ENCODE measurements at regions not wholly inside any gene's neighbourhood (a gene's known extent, or its start where the extent isn't known, plus 50 kb on each side); places are given as distances from the start of the nearest gene placed in this dataset.
A peak's percentile ranks its signal among the peaks of the same experiment; 100 is the strongest.
"Not testable (repeated sequence)": the region's sequence is repeated elsewhere in the genome, so short reads cannot be mapped to it uniquely, and the experiment has no call there.

DNA sequence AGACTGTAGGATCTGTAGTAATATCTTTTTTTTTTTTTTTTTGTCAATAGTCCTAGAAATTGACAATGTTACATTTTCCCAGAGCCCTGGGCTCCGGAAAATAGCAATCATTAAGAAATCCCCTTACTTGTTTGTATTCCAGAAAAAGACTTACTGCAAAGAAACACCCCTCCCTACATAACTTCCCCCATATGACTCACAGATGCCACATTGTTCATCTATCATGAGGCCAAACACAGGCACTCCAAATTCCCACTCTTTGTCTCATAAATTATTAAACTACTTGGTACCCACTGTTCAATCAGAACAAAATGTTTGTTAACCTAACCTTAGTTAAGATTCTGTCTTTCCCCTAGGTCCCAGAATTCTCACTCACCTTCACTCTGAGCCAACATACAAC, 53.5 kb downstream of the TEX51 start:
- Histone ChIP-seq H3K27me3 (ENCODE audit: low read depth, low read length) (no peaks in the 10 kb centered on the region), H3K36me3 (ENCODE audit: control insufficient read depth in 1 of 2, insufficient read depth in 2 of 2, low read length in 2 of 2) (no peaks in the 10 kb centered on the region), H3K9me3 (ENCODE audit: control insufficient read depth in 1 of 2, low read length in 2 of 2) (no peaks in the 10 kb centered on the region), H3K27ac (ENCODE audit: low read length) (no peak overlapping the region), H3K4me1 (ENCODE audit: control insufficient read depth in 1 of 2, insufficient read depth in 2 of 2, low read length in 2 of 2) (no peaks in the 10 kb centered on the region), H3K4me3 (ENCODE audit: low read depth in 1 of 2, low read length in 2 of 2) (no peak overlapping the region)

DNA sequence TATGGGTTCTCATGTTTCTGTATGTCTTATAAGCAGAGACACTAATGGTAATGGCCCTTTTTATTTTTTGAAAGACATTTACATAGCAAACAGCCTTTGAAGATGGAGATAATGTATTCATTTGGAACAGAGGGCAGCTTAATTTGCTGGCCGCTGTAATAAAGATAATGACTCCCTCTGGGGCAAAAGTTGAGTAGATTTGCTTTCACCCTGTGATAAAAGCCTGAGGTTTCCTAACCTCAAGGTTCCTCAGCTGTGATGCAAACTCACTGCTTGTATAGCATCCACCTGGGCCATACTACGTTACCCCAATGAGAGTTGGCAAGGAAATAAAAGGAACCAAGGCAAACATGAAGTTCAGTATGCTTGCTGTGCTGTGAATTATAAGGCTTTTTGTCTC, 54.8 kb downstream of the TEX51 start:
- no peaks in the 10 kb centered on the region for H3K36me3 ChIP-seq (ENCODE audit: control insufficient read depth in 1 of 2, insufficient read depth in 2 of 2, low read length in 2 of 2)
- H3K9me3 ChIP-seq (ENCODE audit: control insufficient read depth in 1 of 2, low read length in 2 of 2) = no peaks in the 10 kb centered on the region
- H3K27me3 ChIP-seq (ENCODE audit: low read depth, low read length) = no peaks in the 10 kb centered on the region
- no peak overlapping the region for H3K4me3 ChIP-seq (ENCODE audit: low read depth in 1 of 2, low read length in 2 of 2)
- no peak overlapping the region for H3K27ac ChIP-seq (ENCODE audit: low read length)
- H3K4me1 ChIP-seq (ENCODE audit: control insufficient read depth in 1 of 2, insufficient read depth in 2 of 2, low read length in 2 of 2) = no peaks in the 10 kb centered on the region

DNA sequence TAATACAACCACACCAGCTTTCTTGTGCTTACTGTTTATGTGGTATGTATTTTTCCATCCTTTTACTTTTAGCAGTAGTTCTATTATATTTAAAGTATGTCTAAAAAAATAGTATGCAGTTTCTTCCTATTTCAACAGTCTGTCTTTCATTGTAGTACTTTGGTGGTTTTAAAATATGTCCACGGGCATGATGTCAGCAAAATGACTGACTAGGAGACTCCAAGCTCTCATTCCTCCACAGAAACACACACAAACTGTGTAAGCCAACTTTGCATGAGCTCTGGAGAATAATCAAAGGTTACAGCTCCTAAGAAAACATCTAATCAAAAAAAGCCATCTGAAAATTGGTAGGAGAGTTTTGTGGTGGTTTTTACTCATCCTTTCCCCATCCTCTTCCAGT, 56.1 kb downstream of the TEX51 start:
- no peak overlapping the region for H3K27ac ChIP-seq (ENCODE audit: low read length)
- no peaks in the 10 kb centered on the region for H3K4me1 ChIP-seq (ENCODE audit: control insufficient read depth in 1 of 2, insufficient read depth in 2 of 2, low read length in 2 of 2)
- H3K4me3 ChIP-seq (ENCODE audit: low read depth in 1 of 2, low read length in 2 of 2) = no peak overlapping the region
- H3K36me3 ChIP-seq (ENCODE audit: control insufficient read depth in 1 of 2, insufficient read depth in 2 of 2, low read length in 2 of 2) = no peaks in the 10 kb centered on the region
- H3K27me3 ChIP-seq (ENCODE audit: low read depth, low read length) = no peaks in the 10 kb centered on the region
- peaks cover 0 to 2% of the 10 kb centered on the region in 2 donors for H3K9me3 ChIP-seq (ENCODE audit: control insufficient read depth in 1 of 2, low read length in 2 of 2)

DNA sequence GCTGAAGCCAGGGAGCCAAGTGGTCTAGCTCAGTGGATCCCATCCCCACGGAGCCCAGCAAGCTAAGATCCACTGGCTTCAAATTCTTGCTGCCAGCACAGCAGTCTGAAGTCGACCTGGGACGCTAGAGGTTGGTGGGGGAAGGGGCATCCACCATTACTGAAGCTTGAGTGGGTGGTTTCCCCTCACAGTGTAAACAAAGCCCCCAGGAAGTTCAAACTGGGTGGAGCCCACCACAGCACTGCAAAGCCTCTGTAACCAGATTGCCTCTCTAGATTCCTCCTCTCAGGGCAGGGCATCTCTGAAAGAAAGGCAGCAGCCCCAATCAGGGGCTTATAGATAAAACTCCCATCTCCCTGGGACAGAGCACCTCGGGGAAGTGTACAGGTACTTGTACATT, 58.1 kb downstream of the TEX51 start:
- H3K4me1 ChIP-seq (ENCODE audit: control insufficient read depth in 1 of 2, insufficient read depth in 2 of 2, low read length in 2 of 2) = not testable (repeated sequence)

DNA sequence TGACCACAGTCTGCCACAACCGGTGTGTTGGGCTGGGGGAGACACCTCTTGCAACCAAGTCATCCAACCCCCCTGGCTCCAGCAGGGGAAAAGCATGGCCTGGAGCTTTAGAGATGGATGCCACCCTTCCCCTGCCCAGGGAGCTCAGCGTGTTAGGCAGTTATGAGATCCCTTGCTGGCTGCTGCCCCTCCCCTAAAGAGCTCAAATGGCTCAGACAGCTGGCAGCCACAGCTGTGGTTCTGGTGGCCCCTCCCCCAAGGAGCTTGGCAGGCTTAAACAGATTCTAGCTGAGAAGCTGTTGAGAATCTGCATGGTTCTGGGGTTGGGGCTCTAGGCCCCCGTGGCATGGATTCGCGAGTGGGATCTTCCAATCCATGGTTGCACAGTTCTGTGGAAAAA, 64.7 kb downstream of the TEX51 start:
- H3K36me3 ChIP-seq (ENCODE audit: control insufficient read depth in 1 of 2, insufficient read depth in 2 of 2, low read length in 2 of 2) = no peaks in the 10 kb centered on the region
- H3K4me3 ChIP-seq (ENCODE audit: low read depth in 1 of 2, low read length in 2 of 2) = no peak overlapping the region
- H3K27me3 ChIP-seq (ENCODE audit: low read depth, low read length) = no peaks in the 10 kb centered on the region
- peaks cover 0 to 2% of the 10 kb centered on the region in 2 donors for H3K9me3 ChIP-seq (ENCODE audit: control insufficient read depth in 1 of 2, low read length in 2 of 2)
- H3K4me1 ChIP-seq (ENCODE audit: control insufficient read depth in 1 of 2, insufficient read depth in 2 of 2, low read length in 2 of 2) = no peaks in the 10 kb centered on the region
- H3K27ac ChIP-seq (ENCODE audit: low read length) = no peak overlapping the region

More for the DNA sequence above, 58.1 kb downstream of the TEX51 start:
- H3K27ac ChIP-seq (ENCODE audit: low read length); H3K36me3 ChIP-seq (ENCODE audit: control insufficient read depth in 1 of 2, insufficient read depth in 2 of 2, low read length in 2 of 2); H3K9me3 ChIP-seq (ENCODE audit: control insufficient read depth in 1 of 2, low read length in 2 of 2); H3K4me3 ChIP-seq (ENCODE audit: low read depth in 1 of 2, low read length in 2 of 2); H3K27me3 ChIP-seq (ENCODE audit: low read depth, low read length): not testable (repeated sequence)

DNA sequence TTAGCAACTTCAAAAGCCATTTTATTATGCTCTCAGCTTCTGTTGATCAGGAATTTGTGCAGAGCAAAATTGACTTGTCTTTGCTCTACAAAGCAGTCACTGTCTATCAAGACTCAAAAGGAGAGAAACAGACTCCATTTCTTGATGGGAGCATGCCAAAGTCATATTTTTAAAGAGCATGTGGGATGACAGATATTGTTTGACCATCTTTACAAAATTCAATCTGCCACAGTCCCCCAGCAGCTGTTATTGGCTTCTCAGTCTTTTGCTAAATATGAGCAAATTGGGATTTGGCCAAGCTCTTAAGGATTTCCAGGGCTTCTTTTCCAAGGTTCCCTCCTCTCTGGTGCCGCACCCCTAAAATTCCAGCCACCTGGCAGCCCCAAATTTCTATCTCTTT, 67.9 kb downstream of the TEX51 start:
- no peaks in the 10 kb centered on the region for H3K27me3 ChIP-seq (ENCODE audit: low read depth, low read length)
- no peaks in the 10 kb centered on the region for H3K9me3 ChIP-seq (ENCODE audit: control insufficient read depth in 1 of 2, low read length in 2 of 2)
- no peaks in the 10 kb centered on the region for H3K4me1 ChIP-seq (ENCODE audit: control insufficient read depth in 1 of 2, insufficient read depth in 2 of 2, low read length in 2 of 2)

DNA sequence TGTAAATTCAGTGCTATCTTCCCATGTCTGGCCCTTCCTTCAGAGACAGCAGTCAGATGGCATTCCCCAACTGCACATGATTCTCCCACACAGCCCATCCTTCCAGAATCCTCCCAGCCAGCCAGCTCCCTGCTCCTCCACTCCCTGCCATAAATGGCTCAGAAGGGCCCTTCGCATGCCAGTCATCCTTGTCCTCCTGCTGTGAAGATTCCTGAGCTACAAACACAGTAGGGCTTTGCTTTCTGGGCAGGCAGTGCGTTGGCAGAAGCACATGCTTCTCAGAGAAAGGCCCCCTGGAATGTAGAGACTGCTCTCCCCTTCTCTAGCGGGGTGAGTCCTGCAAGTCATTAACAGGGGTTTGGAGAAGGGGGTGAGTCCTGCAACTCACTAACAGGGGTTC, 71.9 kb downstream of the TEX51 start:
- Histone ChIP-seq H3K9me3 (ENCODE audit: control insufficient read depth in 1 of 2, low read length in 2 of 2) (no peaks in the 10 kb centered on the region), H3K27me3 (ENCODE audit: low read depth, low read length) (no peaks in the 10 kb centered on the region)

More for the DNA sequence above, 67.9 kb downstream of the TEX51 start:
- H3K36me3 ChIP-seq (ENCODE audit: control insufficient read depth in 1 of 2, insufficient read depth in 2 of 2, low read length in 2 of 2) = no peaks in the 10 kb centered on the region
- no peak overlapping the region for H3K27ac ChIP-seq (ENCODE audit: low read length)
- H3K4me3 ChIP-seq (ENCODE audit: low read depth in 1 of 2, low read length in 2 of 2) = no peak overlapping the region

DNA sequence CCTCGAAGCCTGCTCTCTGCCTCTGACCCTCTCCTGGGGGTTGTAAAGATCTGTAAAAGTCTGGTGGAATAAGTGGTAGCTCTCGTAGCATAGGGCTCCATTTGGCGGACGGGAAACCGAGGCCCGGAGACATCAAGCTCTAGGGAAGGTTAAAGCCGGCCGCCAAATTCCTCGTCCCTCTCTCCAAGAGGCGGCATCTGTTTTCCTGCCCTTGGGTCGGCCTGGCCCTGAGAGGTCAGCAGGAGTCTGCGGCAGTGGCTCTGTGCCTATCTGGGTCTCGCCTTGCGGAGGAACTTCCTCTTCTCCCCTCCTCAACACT, 72.4 kb downstream of the TEX51 start:
- Histone ChIP-seq H3K27me3 (ENCODE audit: low read depth, low read length) (no peaks in the 10 kb centered on the region), H3K27ac (ENCODE audit: low read length) (peak overlapping the region; percentile 16), H3K4me3 (ENCODE audit: low read depth in 1 of 2, low read length in 2 of 2) (peak overlapping the region in 1 of 2 donors; percentile 55)

More for the DNA sequence above, 71.9 kb downstream of the TEX51 start:
- H3K36me3 ChIP-seq (ENCODE audit: control insufficient read depth in 1 of 2, insufficient read depth in 2 of 2, low read length in 2 of 2) = no peaks in the 10 kb centered on the region
- peaks cover 0 to 5% of the 10 kb centered on the region in 2 donors for H3K4me1 ChIP-seq (ENCODE audit: control insufficient read depth in 1 of 2, insufficient read depth in 2 of 2, low read length in 2 of 2)
- no peak overlapping the region for H3K4me3 ChIP-seq (ENCODE audit: low read depth in 1 of 2, low read length in 2 of 2)
- peak overlapping the region; percentile 16 for H3K27ac ChIP-seq (ENCODE audit: low read length)

DNA sequence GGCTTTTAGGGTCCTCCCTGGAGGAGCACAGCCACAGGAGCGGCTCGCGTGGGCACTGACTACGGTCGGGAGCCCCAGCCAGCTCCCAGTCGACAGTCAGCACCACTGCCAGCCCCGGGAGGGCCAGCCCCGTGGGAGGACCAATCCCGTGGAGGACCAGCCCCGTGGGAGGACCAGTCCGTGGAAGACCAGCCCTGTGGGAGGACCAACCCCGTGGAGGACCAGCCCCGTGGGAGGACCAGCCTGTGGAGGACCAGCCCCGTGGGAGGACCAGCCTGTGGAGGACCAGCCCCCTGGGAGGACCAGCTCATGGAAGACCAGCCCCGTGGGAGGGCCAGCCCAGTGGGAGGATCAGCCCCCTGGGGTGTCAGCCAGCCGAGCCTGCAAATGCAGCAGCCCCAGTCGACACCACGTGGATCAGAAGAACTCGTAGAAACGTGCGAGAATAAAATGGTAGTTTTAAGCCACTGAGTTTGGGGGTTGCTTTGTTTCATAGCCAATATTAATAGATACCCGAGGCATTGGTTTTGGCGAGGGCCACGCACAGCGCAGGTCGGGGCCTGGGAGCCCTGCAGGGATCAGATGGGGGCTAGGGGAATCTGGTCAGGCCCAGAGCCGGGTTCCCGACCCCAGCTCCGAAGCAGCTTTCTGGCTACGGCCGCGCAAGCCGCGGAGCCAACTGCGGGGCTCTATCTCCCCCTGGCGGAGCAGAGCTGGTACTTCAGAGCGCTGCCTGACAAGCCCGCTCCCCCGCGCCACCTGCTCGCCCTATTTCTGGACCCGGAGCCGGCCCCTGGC, 73.0 kb downstream of the TEX51 start:
- Histone ChIP-seq H3K9me3 (ENCODE audit: control insufficient read depth in 1 of 2, low read length in 2 of 2) (no peaks in the 10 kb centered on the region), H3K4me1 (ENCODE audit: control insufficient read depth in 1 of 2, insufficient read depth in 2 of 2, low read length in 2 of 2) (peaks cover 0 to 5% of the 10 kb centered on the region in 2 donors), H3K4me3 (ENCODE audit: low read depth in 1 of 2, low read length in 2 of 2) (peak overlapping the region; percentile 55), H3K27me3 (ENCODE audit: low read depth, low read length) (no peaks in the 10 kb centered on the region), H3K27ac (ENCODE audit: low read length) (no peak overlapping the region), H3K36me3 (ENCODE audit: control insufficient read depth in 1 of 2, insufficient read depth in 2 of 2, low read length in 2 of 2) (no peaks in the 10 kb centered on the region)

More for the DNA sequence above, 72.4 kb downstream of the TEX51 start:
- Histone ChIP-seq H3K36me3 (ENCODE audit: control insufficient read depth in 1 of 2, insufficient read depth in 2 of 2, low read length in 2 of 2) (no peaks in the 10 kb centered on the region), H3K9me3 (ENCODE audit: control insufficient read depth in 1 of 2, low read length in 2 of 2) (no peaks in the 10 kb centered on the region), H3K4me1 (ENCODE audit: control insufficient read depth in 1 of 2, insufficient read depth in 2 of 2, low read length in 2 of 2) (peaks cover 0 to 5% of the 10 kb centered on the region in 2 donors)

DNA sequence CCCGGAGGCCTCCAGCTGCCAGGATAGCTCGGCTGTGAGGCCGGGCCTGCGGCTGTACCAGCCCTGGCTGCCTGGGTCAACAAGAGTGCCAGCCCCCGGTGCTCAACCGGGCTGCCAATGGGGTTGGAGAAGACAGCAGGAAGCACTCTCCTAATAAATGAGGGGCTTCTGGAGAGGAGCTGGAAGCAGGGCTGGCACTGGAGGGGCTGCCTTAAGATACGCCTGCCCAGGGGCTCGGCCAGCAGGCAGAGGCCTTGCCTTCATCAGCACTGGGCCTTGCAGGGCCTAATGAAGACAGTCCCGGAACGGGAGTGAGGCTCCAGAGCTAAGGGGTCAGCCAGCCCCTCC, 73.6 kb downstream of the TEX51 start:
- Histone ChIP-seq H3K27ac (ENCODE audit: low read length) (no peak overlapping the region), H3K4me1 (ENCODE audit: control insufficient read depth in 1 of 2, insufficient read depth in 2 of 2, low read length in 2 of 2) (peaks cover 0 to 5% of the 10 kb centered on the region in 2 donors), H3K4me3 (ENCODE audit: low read depth in 1 of 2, low read length in 2 of 2) (peak overlapping the region in 1 of 2 donors; percentile 55), H3K9me3 (ENCODE audit: control insufficient read depth in 1 of 2, low read length in 2 of 2) (no peaks in the 10 kb centered on the region), H3K36me3 (ENCODE audit: control insufficient read depth in 1 of 2, insufficient read depth in 2 of 2, low read length in 2 of 2) (no peaks in the 10 kb centered on the region), H3K27me3 (ENCODE audit: low read depth, low read length) (no peaks in the 10 kb centered on the region)

DNA sequence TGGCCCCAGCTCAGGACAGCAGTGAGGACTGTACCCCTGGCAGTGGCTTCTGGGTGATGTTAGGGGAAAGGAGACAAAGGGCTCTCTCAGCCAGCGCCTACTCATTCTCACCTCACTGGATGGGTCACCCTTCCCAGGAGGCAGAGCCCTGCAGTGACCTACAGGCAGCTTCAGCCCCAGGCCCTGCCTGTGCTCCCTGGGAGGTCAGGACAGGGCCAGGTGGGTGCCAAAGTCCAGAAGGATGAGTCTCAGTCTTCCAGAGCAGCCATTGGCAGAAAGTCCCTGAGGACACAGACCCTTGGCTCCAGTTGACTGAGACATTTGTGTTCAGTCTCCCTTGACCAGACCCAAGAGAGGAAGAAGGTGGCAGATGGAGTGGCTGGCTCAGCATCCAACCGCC, 75.1 kb downstream of the TEX51 start:
- no peaks in the 10 kb centered on the region for H3K36me3 ChIP-seq (ENCODE audit: control insufficient read depth in 1 of 2, insufficient read depth in 2 of 2, low read length in 2 of 2)
- H3K4me1 ChIP-seq (ENCODE audit: control insufficient read depth in 1 of 2, insufficient read depth in 2 of 2, low read length in 2 of 2) = peaks cover 0 to 5% of the 10 kb centered on the region in 2 donors
- H3K9me3 ChIP-seq (ENCODE audit: control insufficient read depth in 1 of 2, low read length in 2 of 2) = no peaks in the 10 kb centered on the region
- H3K4me3 ChIP-seq (ENCODE audit: low read depth in 1 of 2, low read length in 2 of 2) = no peak overlapping the region
- H3K27ac ChIP-seq (ENCODE audit: low read length) = no peak overlapping the region
- no peaks in the 10 kb centered on the region for H3K27me3 ChIP-seq (ENCODE audit: low read depth, low read length)
